GM18498 (cell line): ENCODE measurements at regions not wholly inside any gene's neighbourhood (a gene's known extent, or its start where the extent isn't known, plus 50 kb on each side); places are given as distances from the start of the nearest gene placed in this dataset.
"Not testable (repeated sequence)": the region's sequence is repeated elsewhere in the genome, so short reads cannot be mapped to it uniquely, and the experiment has no call there.

Experiments used
- ATAC-seq: cut with Tn5 transposase; IDR thresholded peaks from one replicate; pipeline ENCODE4 v1.9.1; 2021; ENCODE audit warnings: mild to moderate bottlenecking, moderate library complexity; ENCODE audit not compliant: unreplicated experiment

- ATAC-seq, result no peak
Observed at GRCh38 chrY:18966001-18966400, 192.5 kb upstream of the HSFY2 start.

- no peak for ATAC-seq
Observed at GRCh38 chrY:18958846-18959245, 185.3 kb upstream of the HSFY2 start.

GRCh38 chrY:18951657-18952435, 178.3 kb upstream of the HSFY2 start:
- ATAC-seq, result no peak

- no peak for ATAC-seq
Observed at GRCh38 chrY:18951019-18951418, 177.5 kb upstream of the HSFY2 start.

GRCh38 chrY:18936831-18937230, 163.3 kb upstream of the HSFY2 start:
- ATAC-seq, result no peak

- ATAC-seq, result no peak
Observed at GRCh38 chrY:18919256-18919655, 145.7 kb upstream of the HSFY2 start.

- no peak for ATAC-seq
Observed at GRCh38 chrY:18912846-18913245, 139.3 kb upstream of the HSFY2 start.

- no peak for ATAC-seq
Observed at GRCh38 chrY:18909846-18910245, 136.3 kb upstream of the HSFY2 start.

GRCh38 chrY:18906198-18906597, 132.7 kb upstream of the HSFY2 start:
- not testable (repeated sequence) for ATAC-seq

- ATAC-seq, result no peak
Observed at GRCh38 chrY:18904296-18904695, 130.8 kb upstream of the HSFY2 start.

- ATAC-seq, result no peak
Observed at GRCh38 chrY:18891994-18892393, 118.5 kb upstream of the HSFY2 start.

GRCh38 chrY:18889548-18889947, 116.0 kb upstream of the HSFY2 start:
- ATAC-seq, result no peak

- no peak for ATAC-seq
Observed at GRCh38 chrY:18884748-18885147, 111.2 kb upstream of the HSFY2 start.

- ATAC-seq, result not testable (repeated sequence)
Observed at GRCh38 chrY:18869145-18869544, 95.6 kb upstream of the HSFY2 start.

GRCh38 chrY:18866887-18867551, 93.5 kb upstream of the HSFY2 start:
- ATAC-seq, result not testable (repeated sequence)

GRCh38 chrY:18860856-18861255, 87.3 kb upstream of the HSFY2 start:
- ATAC-seq, result not testable (repeated sequence)

- not testable (repeated sequence) for ATAC-seq
Observed at GRCh38 chrY:18858484-18859191, 85.1 kb upstream of the HSFY2 start.

- ATAC-seq, result not testable (repeated sequence)
Observed at GRCh38 chrY:18855184-18855583, 81.6 kb upstream of the HSFY2 start.

- ATAC-seq, result not testable (repeated sequence)
Observed at GRCh38 chrY:18853323-18853722, 79.8 kb upstream of the HSFY2 start.

GRCh38 chrY:18836643-18837042, 63.1 kb upstream of the HSFY2 start:
- not testable (repeated sequence) for ATAC-seq
